ELR (cell line): ENCODE measurements at regions not wholly inside any gene's neighbourhood (a gene's known extent, or its start where the extent isn't known, plus 50 kb on each side); places are given as distances from the start of the nearest gene placed in this dataset.
"Not testable (repeated sequence)": the region's sequence is repeated elsewhere in the genome, so short reads cannot be mapped to it uniquely, and the experiment has no call there.

Experiments
- DNase-seq: peaks from one replicate; pipeline ENCODE4 v3.0.0-alpha.2; 2015; ENCODE audit warnings: low read depth

DNA sequence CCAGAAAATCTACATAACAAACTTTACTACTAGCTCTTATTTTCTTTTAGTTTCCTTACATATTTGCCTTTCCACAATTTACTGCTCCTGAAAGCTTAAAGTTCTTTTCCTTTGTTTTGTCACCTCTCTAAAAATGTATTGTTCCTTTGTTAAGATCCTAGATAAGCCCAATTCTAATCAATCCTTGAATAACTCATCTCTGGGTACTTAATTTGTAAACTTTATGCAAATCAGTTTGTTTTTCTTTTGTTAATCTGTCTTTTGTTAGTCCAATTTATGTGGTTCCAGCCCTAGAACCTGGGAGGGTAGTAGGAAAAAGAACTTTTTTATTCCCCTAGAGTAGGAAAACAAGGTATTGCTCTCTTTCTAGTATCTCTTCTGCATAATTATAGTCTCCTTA lies 444.7 kb downstream of the PCDH10 start:
- DNase-seq, result no peak

DNA sequence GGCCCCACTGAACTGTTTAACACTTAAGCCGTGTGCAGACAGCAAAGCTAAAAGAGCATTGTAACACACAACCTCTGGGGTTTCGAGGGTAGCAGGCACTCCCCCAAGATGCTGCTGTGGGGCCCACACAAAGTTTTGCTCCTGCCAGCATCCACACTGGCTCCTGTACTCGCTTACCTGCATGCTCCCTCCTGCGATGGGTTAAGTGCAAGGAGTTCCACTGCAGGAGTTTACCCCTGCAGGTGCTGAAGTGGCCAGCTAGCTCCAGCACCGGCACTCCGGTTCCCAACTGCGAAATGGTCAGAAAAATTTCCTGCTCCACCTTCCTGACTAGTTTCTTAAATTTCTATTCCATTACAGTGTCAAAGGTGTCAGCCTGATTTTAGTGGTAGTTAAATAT lies 443.5 kb downstream of the PCDH10 start:
- no peak for DNase-seq

DNA sequence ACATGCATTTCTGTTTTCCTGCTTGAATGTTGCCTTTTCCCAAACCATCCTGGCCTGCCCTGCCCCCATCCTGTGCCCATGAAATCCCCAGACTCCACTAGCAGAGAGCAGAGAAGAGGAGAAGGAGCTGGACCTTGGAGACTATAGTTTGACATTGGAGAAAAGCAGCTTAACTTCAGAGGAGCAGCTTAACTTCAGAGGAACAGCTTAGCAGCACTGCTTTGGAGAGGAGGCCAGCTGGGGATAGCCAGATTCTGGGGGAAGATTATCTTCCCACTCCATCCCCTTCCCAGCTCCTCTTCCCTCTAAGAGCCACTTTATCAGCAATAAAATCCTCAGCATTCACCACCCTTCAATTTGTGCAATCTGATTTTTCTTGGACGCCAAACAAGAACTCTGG lies 443.0 kb downstream of the PCDH10 start:
- DNase-seq, result no peak

DNA sequence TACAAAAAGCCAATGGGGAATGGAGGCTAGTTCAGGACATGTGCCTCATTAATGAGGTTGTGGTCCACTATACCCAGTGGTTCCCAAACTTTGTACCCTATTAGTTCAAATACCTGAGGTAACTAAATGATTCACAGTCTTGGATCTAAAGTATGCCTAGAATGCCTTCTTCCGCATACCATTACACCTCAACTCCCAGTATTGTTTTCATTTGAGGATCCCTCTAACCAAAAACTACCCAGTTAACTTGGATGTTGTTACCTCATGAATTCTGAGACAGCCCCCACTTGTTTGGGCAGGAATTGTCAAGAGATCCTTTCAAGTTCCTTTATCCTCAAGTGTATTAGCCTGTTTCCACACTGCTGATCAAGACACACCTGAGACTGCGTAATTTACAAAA lies 439.2 kb downstream of the PCDH10 start:
- no peak for DNase-seq

DNA sequence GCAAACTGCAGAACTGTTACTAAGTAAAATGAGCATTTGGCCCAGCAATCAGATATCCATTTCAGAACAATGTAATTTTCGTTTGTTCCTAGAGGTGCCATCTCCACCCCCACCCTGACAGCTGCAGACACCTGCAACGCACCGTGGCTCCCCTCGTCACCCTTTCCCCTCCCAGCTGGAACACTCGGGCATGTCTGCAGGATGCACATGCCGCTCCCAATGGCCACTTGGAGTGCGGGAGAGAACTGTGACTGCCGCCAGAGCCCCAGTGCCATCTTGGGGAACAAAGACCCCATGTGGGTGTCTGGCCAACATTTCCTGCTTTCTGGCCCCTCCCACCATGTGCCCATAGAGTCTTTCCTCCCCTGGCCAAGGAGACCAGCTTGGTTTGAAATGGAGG lies 436.2 kb downstream of the PCDH10 start:
- DNase-seq, result no peak

DNA sequence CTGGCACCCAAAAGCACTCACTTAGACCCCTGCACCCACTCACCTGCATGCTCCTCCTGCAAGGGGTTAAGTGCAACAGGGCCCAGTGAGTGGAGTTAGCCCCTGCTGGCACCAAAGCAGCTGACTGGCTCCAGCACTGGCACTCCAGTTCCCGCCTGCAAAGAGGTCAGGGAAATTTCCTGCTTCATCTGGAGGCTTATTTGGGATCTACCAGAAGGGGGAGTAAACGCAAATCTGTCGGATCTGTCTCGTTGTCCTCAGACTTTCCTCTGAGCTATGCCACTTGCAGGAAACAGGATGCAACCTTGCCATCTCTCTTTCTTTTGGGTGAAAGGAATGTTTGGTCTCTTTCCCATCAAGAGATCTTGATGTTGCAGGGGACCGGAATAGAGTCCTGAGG lies 435.6 kb downstream of the PCDH10 start:
- peak; percentile 5 for DNase-seq

DNA sequence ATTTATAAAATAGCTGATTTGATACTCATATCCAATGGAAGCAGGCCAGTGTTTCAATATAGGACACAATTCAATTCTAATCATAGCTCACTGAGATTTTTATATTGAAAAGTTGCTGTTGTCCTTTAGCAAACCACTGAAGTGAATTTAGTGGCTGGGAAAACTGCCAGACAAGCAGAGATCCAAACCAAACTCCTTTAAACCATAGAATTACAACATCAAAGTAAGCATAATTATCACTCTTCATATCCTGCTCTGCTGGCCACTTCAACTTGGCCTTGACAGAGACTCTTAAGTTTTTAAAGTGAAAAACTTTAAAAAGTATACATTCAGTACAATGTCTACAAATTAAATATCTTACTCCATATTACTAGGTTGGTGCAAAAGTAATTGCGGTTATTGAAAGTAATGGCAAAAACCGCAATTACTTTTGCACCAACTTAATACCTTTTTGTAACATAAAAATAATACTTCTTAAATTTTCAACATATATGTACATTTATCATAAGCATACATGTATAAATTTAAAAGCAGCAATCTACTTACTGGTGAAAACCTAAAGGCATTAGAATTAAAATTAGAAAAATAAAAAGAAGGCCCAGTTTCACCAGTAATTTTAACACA lies 433.0 kb downstream of the PCDH10 start:
- DNase-seq, result no peak

DNA sequence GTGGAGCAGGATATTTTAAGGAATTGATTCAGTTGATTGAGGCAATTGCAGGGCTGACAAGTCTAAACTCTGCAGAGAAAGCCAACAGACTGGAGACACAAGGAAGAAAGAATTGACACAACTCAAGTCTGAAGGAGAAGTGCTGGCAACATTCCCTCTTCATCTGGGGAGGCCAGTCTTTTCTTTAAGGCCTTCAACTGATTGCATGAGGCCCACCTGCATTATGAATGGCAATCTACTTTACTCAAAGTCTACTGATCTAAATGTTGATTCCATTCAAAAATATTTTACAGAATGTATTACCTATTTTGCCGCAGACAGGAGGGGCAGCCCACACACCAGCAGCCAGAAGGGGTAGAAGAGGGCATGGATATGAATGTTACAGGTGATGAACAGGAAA lies 425.2 kb downstream of the PCDH10 start:
- no peak for DNase-seq

DNA sequence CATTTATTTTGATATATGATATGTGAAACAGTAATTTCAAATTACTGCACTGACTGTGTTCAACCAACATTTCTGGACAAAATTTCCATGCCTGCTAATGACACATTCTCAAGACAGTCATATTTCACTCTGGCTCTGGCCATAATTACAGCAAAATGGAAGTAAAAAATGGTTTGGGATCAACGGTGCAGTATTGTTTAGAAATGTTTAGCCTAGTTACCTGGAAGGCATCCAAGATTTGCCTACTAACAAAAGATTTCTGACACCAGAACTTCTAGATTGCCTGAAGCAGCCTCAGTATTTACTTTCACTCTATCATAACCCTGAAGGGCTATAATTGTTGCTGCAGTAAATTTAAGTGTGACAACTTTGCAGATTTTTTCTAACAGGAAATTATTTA lies 416.3 kb downstream of the PCDH10 start:
- DNase-seq, result peak; percentile 49

DNA sequence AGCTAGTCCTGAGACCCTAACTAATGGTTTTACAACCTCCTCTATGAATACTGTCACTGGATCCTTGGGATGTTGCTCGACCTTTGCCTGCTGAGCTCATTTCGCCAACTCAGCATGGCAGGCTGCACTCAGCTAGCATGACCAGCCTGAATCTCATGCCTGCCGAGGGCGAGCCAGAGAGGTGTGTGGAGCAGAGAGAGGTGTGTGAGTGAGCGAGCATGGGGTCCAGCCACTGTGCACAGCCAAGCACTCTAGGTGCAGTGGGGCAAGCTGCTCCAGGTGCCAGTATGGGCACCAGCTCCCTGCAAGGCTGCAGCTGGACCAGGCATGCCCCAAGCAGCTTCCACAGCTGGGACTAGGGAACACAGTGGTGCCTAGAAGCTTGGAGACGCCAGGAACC lies 410.9 kb downstream of the PCDH10 start:
- no peak for DNase-seq

DNA sequence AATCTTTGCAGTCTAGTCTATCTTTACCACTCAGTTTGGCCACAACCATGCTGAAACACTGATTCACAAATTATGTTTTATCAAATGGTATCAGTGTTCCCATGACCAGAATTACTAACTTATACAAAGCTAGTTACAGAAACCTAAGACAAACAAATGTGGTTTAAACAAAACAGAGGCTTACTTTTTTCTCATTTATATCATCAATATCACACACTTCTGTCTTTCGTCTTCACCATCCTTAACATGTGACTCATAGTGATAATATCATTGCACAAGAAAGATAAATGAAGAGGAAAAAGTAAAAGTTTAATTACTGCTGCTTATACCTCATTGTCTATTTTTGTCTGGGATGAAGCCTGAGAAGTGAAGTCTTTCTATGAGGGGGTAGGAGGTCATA lies 406.6 kb downstream of the PCDH10 start:
- DNase-seq, result peak; percentile 12

DNA sequence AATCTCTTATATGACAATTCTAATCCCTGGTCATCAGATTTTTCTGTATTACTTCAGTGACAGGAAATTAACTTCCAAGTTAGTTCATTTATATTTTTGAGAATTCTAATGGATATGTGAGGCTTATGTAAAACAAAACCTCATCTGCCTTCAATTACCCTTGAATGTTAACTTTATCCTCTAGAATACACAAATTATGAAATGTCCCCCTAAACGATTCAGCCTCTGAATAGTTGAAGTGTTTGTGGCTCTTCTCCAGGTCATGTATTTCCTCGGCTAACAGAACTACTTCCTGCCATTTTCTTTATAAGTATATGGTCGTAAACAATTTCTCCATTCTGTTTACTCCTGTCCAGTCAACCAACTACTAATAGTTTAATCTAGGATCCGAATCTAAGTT lies 401.3 kb downstream of the PCDH10 start:
- no peak for DNase-seq

DNA sequence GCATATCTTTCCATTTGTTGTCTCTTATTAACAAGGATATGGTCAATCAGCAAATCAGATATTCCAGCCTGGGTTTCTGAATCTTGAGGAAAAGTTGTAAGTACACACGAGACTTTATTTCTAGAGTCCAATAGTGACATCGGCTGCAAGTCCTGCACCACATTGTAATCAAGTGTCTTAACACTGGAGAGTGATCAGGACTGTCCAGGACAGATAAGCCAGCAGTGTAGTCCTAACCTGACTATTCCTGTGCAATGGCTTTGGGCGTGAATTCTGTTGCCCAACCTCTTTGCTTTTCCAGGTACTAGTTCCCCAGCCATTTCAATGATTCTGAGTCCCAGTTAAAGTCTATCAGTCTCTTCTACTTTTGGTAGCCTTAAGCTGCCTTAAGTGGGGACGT lies 395.0 kb downstream of the PCDH10 start:
- DNase-seq, result no peak

DNA sequence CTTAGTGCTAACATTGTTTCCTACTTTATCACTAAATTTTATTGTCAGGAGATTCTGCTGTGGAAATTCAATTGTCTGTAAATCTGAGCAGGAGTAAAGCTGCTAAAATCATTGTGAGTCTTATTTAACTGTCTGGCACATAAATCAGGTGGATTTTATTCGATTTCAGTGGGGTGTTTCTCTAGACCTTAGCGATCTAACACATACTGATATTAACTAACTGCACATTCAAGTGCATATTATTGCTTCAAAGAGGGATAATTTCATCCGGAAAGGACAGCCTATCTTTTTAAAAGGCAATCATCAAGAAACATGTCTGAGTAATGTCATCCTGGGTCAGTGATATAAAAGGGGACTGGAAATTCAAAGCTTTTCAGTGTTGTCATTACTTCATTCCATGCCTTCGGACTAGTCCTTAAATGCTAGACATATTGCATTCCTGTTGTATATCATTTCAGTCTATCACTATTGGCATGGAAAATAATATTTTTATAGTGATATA lies 388.7 kb downstream of the PCDH10 start:
- no peak for DNase-seq

DNA sequence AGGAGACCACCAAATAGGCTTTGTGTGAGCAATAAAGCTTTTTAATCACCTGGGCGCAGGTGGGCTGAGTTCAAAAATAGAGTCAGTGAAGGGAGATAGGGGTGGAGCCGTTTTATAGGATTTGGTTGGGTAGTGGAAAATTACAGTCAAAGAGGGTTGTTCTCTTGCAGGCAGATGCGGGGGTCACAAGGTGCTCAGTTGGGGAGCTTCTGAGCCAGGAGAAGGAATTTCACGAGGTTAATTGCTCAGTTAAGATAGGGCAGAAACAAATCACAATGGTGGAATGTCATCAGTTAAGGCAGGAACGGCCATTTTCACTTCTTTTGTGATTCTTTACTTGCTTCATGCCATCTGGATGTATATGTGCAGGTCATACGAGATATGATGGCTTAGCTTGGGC lies 385.1 kb downstream of the PCDH10 start:
- not testable (repeated sequence) for DNase-seq

DNA sequence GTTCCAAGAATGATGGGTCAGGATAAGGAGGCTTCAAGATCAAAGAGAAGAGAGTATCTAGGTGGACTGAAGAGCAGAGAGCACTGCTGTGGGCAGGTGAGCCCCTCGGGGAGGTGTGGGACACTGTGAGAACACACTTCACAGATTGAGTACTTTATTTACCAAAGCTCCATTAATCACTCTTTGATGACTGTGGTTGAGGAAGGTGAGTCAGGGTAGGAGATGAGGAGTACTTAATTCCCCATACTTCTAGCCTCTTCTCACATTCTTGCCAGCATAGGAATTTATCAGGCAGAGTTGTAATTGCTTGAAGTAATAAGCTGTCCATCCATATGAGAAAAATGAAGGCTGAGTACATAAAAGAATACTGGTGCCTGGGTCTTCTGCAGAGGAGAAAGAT lies 375.3 kb downstream of the PCDH10 start:
- DNase-seq, result peak; percentile 34

DNA sequence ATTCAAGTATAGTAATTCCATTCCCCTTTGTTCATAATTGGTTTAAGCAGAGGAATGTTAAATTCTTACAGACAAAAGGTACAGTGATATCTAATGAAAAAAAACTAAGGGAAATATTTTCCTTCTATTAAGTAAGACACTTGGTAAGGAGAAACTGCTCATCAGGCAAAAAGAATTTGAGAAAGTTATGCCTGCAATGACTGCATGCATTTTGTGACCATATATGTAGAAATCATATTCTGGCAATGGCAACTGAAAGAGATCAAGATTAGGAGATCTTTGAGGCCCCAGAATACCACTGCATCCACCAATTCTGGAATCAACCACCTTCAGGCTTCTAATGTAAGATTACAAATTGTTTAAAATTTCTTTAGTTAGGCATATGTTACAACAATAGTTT lies 364.8 kb downstream of the PCDH10 start:
- DNase-seq, result no peak

DNA sequence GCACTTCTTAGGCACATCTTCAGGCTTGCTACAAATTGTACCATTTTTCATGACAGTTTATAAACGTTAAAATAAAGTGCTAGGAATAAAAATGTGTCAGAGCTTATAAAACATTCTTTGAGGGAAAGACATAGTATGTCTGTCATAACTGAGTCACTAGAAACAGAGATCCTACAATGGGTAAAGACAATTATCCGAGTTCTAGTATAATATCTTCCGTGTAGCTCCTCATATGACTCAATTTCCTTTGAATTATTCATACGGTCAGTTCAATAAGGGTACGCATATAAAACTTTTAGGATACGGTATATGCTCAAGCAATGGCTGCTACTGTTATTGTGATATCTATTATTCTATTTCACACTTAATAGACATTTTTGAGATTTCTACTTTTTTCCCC lies 349.1 kb downstream of the PCDH10 start:
- peak; percentile 85 for DNase-seq

DNA sequence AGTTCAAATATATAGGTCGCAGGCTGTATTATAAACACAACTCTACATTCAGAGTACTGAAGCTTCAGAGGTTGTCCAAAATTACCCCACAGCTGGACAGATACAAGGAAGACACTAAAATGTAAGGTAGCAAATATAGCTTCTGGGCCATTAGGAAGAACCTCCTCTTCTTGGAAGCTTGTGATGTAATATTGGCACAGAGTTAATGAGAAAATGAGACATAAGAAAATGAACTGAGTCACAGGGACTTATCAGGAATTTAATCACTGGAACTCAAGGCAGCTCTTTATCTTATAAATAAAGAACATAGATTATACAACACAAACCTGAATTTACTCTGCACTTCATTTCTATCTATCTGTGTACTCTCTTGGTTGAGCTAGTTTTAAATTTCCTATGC lies 344.7 kb downstream of the PCDH10 start:
- peak; percentile 13 for DNase-seq

DNA sequence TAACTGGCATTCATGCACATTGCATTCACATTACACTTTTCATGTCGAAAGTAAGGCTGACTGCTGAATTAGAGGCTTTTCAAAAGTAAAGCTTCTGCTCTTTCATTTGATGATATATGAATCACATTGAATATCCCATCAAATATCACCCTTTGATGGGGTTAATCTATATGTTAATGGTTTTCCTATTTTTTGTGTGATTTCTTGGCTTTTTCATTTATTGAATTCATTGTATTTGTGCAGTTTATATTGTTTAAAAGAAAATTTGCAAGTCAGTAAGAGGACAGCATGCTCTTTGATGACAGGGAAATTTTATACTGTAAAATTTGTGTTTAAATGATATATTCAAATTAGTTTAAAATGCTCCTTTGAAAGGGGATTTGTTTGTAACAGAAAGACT lies 344.1 kb downstream of the PCDH10 start:
- DNase-seq, result no peak

DNA sequence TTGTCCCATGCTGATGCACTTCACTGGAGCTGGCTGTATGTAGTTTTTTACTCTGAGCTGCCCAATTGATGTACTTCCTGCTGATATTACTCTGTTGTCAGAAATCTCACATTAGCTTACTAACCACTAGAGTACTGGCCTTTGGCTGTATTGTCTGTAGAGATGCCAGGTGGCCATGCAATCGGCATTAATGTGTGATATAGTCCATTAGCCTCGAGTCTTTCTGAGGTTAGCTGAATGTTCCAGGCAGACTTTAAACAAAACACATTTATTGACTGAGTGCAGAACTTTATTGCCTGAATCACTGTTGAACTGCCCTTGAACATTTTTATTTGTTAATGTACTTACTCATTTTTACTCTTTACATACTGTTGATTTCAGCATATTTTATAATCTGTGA lies 335.2 kb downstream of the PCDH10 start:
- no peak for DNase-seq

DNA sequence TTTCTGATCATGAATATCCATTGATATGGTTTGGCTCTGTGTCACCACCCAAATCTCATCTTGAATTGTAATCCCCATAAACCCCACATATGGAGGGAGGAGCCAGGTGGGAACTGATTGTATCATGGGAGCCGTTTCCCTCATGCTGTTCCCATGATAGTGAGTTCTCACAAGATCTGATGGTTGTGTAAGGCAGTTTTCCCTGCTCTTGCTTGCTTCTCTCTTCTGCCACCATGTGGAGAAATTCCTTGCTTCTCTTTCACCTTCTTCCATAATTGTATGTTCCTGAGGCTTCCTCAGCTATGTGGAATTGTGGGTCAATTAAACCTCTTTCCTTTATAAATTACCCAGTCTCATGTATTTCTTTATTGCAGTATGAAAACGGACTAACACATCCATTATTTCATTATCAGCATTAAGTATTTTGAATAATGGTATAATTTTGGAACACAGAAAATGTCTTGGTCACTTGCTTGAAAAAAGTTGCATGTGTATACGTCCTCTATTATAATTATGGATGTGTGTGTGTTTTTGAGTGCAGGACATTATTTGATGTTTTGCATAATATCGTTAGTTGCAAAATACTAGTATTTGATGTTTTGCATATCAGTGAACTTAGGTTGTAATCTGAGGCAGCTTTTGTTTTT lies 334.6 kb downstream of the PCDH10 start:
- DNase-seq, result peak; percentile 58

DNA sequence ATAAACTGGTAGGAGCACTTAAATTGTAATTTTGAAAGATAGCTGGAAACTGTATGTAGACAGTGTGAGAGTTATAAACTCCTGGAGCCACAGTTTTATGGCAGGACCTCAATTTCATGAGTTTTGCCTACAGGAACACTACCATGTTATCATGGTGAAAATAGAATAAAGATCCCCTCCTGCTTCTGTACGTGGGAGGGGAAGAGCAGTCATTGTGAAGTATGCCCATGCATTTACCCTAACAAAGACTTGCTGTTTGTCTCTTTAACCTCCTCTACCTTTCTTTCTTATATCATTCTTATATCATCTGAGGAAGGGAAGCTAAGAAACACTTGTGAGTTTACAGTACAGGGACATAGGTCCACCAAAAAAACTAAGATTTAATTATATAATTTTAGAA lies 327.0 kb downstream of the PCDH10 start:
- no peak for DNase-seq

DNA sequence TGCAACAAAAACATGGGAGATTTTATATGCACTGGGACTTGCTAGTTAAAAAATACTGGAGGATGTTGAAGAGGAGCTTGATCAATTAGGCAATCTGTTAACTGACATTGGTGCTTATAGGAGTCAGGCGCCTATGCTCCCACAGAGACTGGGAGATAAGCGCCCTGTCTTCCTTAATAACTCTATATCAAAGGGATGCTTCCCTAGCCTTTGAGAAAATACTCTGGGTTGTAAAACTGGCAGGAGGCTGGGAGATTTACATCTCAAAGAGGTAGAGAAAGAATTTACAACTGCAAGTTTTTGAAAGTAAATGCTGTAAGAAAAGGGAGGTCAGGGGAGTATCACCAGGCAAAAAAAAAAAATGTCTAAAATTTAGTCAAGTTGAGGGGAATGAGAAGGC lies 325.4 kb downstream of the PCDH10 start:
- DNase-seq, result no peak
